ENCODE measurements at regions not wholly inside any gene's neighbourhood (a gene's known extent, or its start where the extent isn't known, plus 50 kb on each side); places are given as distances from the start of the nearest gene placed in this dataset.

DNA sequence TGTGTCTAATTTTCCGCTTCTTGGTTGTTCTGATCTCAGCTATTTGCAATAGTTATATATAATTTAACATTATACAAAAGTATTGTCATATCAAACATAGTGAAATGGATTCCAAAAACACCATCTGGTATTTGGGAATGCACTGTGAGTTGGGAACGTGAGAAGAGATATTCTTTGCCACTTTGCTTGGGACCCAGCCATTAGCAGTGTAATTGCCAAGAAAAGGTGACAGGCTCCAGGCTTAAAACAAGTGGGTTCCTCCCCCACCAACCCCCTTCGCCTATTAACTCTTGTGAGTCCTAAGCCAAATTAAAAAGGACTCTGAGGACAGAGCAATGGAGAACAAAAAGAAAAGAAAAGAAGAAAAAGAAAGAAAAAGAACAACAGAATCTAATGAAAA lies 186.7 kb upstream of the NFIA start:
- POLR2A ChIA-PET (ENCODE audit: low non-redundant PET) = no interaction called here
- CTCF ChIA-PET = no interaction called here
- H3K27ac ChIP-seq = no peak overlapping the region
- DNase-seq (ENCODE audit: low spot score) = no peak
- TF ChIP-seq, protein P1, sequence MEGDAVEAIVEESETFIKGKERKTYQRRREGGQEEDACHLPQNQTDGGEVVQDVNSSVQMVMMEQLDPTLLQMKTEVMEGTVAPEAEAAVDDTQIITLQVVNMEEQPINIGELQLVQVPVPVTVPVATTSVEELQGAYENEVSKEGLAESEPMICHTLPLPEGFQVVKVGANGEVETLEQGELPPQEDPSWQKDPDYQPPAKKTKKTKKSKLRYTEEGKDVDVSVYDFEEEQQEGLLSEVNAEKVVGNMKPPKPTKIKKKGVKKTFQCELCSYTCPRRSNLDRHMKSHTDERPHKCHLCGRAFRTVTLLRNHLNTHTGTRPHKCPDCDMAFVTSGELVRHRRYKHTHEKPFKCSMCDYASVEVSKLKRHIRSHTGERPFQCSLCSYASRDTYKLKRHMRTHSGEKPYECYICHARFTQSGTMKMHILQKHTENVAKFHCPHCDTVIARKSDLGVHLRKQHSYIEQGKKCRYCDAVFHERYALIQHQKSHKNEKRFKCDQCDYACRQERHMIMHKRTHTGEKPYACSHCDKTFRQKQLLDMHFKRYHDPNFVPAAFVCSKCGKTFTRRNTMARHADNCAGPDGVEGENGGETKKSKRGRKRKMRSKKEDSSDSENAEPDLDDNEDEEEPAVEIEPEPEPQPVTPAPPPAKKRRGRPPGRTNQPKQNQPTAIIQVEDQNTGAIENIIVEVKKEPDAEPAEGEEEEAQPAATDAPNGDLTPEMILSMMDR (conservative IDR thresholded peaks at IDR 0.05; ENCODE audit: low read depth) = no peak

DNA sequence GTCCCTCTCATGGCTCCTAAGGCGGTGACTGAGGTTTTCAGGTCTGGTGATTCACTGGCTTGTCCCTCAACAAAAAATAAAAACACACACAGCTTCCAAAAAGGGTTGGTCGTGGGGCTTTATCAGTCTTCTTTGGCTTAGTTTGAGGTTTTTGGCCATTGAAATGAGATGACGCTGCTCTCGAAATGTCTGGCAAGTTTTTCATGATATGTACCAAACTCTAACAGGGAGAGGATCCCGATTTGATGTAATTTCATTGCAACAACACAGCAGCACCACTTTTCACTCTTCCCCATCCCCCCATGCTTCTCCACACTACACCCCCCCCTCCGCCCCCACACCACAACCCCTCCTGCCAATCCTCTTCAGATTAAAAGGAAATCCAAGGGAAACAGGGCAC lies 187.1 kb upstream of the NFIA start:
- H3K27ac ChIP-seq = no peak overlapping the region
- ChIA-PET CTCF (no interaction called here), POLR2A (ENCODE audit: low non-redundant PET) (no interaction called here)
- TF ChIP-seq, protein P1 (conservative IDR thresholded peaks at IDR 0.05; ENCODE audit: low read depth) = no peak
- DNase-seq (ENCODE audit: low spot score) = no peak

DNA sequence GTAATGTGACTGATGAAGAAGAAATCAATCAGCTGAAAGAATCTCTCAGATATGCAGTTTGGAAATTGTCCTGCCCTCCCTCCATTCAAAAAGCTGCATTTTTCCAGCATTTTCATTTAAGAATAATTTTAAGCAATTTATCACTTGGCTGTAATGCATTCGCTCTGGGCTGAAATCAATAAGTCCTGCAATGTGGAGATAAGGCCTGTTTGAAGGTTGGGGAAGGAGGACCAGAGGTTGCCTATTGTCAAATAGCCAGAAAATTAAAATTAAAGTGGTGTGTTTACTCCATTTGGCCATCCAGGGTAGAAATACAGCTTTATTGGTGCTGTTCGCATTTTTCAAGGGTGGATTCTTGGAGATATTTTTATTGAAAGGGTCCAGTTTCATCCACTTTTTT lies 187.6 kb upstream of the NFIA start:
- TF ChIP-seq, protein P1 (conservative IDR thresholded peaks at IDR 0.05; ENCODE audit: low read depth) = no peak
- CTCF ChIA-PET = no interaction called here
- H3K27ac ChIP-seq = no peak overlapping the region
- no peak for DNase-seq (ENCODE audit: low spot score)
- POLR2A ChIA-PET (ENCODE audit: low non-redundant PET) = no interaction called here

DNA sequence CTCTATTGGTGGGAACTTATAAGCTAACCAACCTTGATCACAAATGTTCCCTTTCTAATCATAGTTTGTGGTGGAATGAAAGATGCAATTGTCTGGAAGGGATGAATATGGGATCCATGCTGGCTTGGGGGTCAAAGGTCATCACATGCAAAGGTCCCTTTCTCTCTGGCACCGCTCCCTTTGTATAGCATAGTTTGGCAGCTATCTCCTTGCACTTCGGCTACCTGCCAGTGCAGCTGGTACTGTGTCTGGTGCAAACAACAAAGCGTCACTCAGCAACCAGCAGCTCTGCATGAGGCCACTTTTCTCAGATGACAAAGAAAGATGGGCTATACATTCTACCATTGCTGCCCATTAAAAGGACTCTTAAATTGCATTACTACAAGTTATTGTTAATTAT lies 188.2 kb upstream of the NFIA start:
- TF ChIP-seq, protein P1 (conservative IDR thresholded peaks at IDR 0.05; ENCODE audit: low read depth) = no peak
- no peak for DNase-seq (ENCODE audit: low spot score)
- CTCF ChIA-PET = no interaction called here
- POLR2A ChIA-PET (ENCODE audit: low non-redundant PET) = no interaction called here
- H3K27ac ChIP-seq = no peak overlapping the region

DNA sequence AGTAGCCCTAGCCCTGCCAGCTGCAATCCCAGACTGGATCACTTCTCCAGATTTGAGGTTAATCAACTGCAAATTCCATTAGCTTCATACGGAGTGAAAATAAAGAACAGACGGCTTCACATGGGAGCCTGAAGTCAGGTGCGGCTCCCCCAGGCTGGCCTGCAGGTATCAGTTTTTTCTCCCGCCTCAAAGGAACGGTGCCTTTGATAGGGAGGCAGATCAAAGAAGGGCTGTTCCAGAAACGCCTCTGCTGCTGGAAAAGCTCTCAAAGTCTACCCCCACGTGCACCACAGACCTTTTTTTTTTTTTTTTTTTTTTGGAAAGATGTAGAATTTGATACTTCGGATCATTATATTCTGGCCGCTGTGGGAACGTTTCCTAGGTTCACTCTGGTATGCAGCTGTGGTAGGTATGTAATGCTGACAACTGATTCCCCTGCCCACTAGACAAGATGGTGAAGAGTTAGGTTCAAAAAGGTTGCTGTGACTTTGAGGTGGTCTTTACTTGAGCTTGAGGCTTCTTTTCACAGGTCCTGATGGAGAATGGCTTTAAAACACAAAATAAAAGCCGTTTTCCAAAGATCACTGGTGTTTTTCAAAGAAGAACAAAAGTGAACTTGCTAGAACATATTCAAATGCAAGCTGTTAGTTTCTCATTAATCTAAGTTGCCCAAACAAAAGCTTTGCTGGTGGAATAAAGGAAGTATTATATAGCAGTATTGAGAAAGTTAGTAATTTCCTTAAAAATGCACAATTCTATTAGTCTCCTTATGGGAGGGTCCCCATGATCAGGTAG lies 189.0 kb upstream of the NFIA start:
- CTCF ChIA-PET = no interaction called here
- POLR2A ChIA-PET (ENCODE audit: low non-redundant PET) = no interaction called here
- H3K27ac ChIP-seq = no peak overlapping the region
- DNase-seq (ENCODE audit: low spot score) = no peak
- TF ChIP-seq, protein P1 (conservative IDR thresholded peaks at IDR 0.05; ENCODE audit: low read depth) = no peak

DNA sequence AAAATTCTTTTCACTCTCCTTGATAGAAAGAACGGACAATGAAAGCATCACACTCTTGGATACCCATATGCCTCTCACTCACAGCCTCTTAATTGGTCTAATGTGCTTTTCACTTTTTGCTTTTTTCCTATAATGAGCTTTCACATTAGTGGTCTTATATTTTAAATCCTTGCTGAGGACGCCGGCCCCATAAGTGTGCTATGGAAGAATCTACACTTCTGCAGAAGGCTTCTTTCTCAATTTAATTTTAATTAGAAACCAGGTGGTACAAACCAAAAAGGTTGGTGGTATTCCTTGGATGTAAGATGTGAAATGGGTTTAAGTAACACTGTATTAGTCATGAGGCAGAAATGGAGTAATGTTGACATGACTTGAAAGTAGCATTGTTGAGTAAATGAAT lies 190.6 kb upstream of the NFIA start:
- no peak overlapping the region for H3K27ac ChIP-seq
- TF ChIP-seq, protein P1 (conservative IDR thresholded peaks at IDR 0.05; ENCODE audit: low read depth) = no peak
- POLR2A ChIA-PET (ENCODE audit: low non-redundant PET) = no interaction called here
- CTCF ChIA-PET = interaction anchor here (0.6 to 0.9 kb wide), 2 partner anchors 43 to 87 kb away, joined by 3 to 5 read pairs; no protein-coding TSS in a partner anchor
- DNase-seq (ENCODE audit: low spot score) = no peak
